GM12875 (cell line): ENCODE measurements at regions not wholly inside any gene's neighbourhood (a gene's known extent, or its start where the extent isn't known, plus 50 kb on each side); places are given as distances from the start of the nearest gene placed in this dataset.

Experiments
- H3K4me3 ChIP-seq: one replicate; pipeline ENCODE4 v1.5.1; 2011; ENCODE audit warnings: low read depth, low read length, control low read depth
- CTCF ChIP-seq: IDR thresholded peaks from 2 replicates; pipeline ENCODE4 v1.5.1; 2011; ENCODE audit warnings: low read depth, mild to moderate bottlenecking, control low read depth, inconsistent platforms, low read length, moderate library complexity, borderline replicate concordance; ENCODE audit not compliant: insufficient read depth

GRCh38 chr4:85142451-85142850 lies 176.0 kb upstream of the WDFY3 start:
- no peak for TF ChIP-seq CTCF
- H3K4me3 ChIP-seq: no peak overlapping the region

GRCh38 chr4:85147481-85148076 lies 181.1 kb upstream of the WDFY3 start:
- H3K4me3 ChIP-seq: no peak overlapping the region
- peak; percentile 45; the same call in 1 of the 2 replicates for TF ChIP-seq CTCF

- TF ChIP-seq CTCF: no peak
- no peak overlapping the region for H3K4me3 ChIP-seq
These were observed 183.2 kb upstream of the WDFY3 start for GRCh38 chr4:85149676-85150075.

DNA sequence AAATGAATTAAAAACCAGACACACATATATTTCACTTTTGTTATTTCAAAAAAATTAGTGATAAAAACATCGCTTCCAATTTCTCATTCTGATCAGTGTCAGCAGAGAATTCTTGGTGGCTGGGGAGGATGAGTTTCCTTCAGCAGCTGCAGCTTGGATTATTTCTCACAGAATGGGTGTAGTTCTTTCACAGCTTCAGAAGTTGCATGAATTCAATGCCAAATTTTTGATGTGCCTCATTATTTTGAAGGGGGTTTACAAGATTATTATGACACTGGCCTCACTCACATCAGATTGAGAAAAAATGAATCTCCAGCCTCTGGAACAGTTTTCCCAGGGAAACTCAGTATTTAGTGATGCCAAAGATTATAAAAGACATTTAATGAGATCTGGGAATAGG lies 184.9 kb upstream of the WDFY3 start:
- no peak overlapping the region for H3K4me3 ChIP-seq
- no peak for TF ChIP-seq CTCF

GRCh38 chr4:85151786-85152185 lies 185.3 kb upstream of the WDFY3 start:
- TF ChIP-seq CTCF: no peak
- H3K4me3 ChIP-seq: no peak overlapping the region

DNA sequence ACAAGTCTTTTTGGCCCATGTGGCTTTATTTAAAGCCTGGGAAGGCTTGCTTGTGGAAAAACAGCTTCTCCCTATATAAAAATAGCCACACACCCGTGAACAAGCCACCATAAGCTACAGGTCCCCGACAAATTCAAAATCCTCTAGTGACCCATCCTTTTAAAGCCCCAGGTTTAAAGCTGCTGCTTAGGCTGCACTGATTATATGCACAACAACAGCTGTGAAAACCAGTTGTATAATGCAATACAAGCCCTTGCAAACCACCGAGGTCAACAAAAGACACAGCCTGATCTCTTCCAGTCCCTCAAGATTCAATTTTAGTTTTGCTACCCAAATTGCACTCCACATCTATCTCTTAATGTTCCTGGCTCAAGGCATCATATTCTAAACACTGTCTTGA lies 186.0 kb upstream of the WDFY3 start:
- no peak overlapping the region for H3K4me3 ChIP-seq
- TF ChIP-seq CTCF: no peak

DNA sequence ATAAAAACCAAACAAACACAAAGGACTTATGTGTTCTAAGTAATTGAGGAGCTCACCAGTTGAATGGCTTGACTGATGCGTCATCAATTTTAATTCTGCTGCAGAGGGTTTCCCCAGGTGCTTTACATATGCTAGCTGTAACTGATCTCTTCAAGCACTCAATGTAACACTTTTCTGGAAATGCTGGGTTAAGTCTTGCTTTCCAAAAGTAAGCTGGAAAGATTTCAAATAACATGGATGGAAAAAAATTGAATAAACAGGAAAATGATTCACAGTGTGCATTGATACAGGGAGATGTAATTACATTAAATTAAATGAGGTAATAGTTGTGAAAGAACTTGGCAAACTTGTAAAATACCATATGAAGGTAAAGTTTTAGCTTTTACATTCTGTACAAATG lies 186.7 kb upstream of the WDFY3 start:
- TF ChIP-seq CTCF: no peak
- H3K4me3 ChIP-seq: no peak overlapping the region
